Type B pancreatic cell (in vitro differentiated cells): ENCODE measurements at regions not wholly inside any gene's neighbourhood (a gene's known extent, or its start where the extent isn't known, plus 50 kb on each side); places are given as distances from the start of the nearest gene placed in this dataset.

Experiments
- DNase-seq: peaks from one replicate; pipeline ENCODE4 v3.0.0; 2021; ENCODE audit warnings: mixed read lengths; ENCODE audit not compliant: unreplicated experiment; ENCODE audit errors: extremely low spot score
- H3K27ac Mint-ChIP-seq: 2 replicates; pipeline ENCODE4 v1.8.0; 2021; ENCODE audit warnings: mild to moderate bottlenecking, mixed read lengths
- H3K27me3 Mint-ChIP-seq: 2 replicates; pipeline ENCODE4 v1.8.0; 2021; ENCODE audit warnings: mixed read lengths
- H3K36me3 Mint-ChIP-seq: 2 replicates; pipeline ENCODE4 v1.8.0; 2021; ENCODE audit warnings: mixed read lengths
- H3K4me1 Mint-ChIP-seq: one replicate; pipeline ENCODE4 v1.8.0; 2021; ENCODE audit warnings: mixed read lengths; ENCODE audit not compliant: unreplicated experiment
- H3K4me3 Mint-ChIP-seq: 2 replicates; pipeline ENCODE4 v1.8.0; 2021; ENCODE audit warnings: mild to moderate bottlenecking, mixed read lengths
- H3K9me3 Mint-ChIP-seq: 2 replicates; pipeline ENCODE4 v1.8.0; 2021; ENCODE audit warnings: mixed read lengths
- TF ChIP-seq, protein P1 (sequence below): fragments of 200-600 bp; sonication (generic); conservative IDR thresholded peaks from 2 replicates; pipeline ENCODE4 v1.5.0; 2021; ENCODE audit warnings: antibody characterized with exemption, mild to moderate bottlenecking

- H3K27me3 Mint-ChIP-seq = no peaks in the 10 kb centered on the region
- no peak overlapping the region for H3K27ac Mint-ChIP-seq
- no peaks in the 10 kb centered on the region for H3K4me1 Mint-ChIP-seq
- DNase-seq = no peak
- TF ChIP-seq, protein P1, sequence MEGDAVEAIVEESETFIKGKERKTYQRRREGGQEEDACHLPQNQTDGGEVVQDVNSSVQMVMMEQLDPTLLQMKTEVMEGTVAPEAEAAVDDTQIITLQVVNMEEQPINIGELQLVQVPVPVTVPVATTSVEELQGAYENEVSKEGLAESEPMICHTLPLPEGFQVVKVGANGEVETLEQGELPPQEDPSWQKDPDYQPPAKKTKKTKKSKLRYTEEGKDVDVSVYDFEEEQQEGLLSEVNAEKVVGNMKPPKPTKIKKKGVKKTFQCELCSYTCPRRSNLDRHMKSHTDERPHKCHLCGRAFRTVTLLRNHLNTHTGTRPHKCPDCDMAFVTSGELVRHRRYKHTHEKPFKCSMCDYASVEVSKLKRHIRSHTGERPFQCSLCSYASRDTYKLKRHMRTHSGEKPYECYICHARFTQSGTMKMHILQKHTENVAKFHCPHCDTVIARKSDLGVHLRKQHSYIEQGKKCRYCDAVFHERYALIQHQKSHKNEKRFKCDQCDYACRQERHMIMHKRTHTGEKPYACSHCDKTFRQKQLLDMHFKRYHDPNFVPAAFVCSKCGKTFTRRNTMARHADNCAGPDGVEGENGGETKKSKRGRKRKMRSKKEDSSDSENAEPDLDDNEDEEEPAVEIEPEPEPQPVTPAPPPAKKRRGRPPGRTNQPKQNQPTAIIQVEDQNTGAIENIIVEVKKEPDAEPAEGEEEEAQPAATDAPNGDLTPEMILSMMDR = no peak
- no peaks in the 10 kb centered on the region for H3K9me3 Mint-ChIP-seq
- H3K36me3 Mint-ChIP-seq = no peaks in the 10 kb centered on the region
- H3K4me3 Mint-ChIP-seq = no peak overlapping the region
Observed at GRCh38 chr12:125968413-125968812, 903.2 kb downstream of the AACS start.

DNA sequence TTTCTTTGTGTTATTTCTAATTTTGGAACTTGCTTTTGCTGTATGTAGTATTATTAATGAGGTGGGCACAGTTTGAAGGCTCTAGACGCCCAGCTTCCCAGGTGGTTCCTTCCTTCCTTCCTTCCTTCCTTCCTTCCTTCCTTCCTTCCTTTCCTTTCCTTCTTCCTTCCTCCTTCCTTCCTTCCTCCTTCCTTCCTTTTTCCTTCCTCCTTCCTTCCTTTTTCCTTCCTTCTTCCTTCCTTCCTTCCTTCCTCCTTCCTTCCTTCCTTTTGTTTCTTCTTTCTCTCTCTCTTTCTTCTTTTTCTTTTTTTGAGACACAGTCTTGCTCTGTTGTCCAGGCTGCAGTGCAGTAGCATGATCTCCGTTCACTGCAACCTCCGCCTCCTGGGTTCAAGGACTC lies 906.7 kb downstream of the AACS start:
- Mint-ChIP-seq H3K9me3 (no peaks in the 10 kb centered on the region), H3K4me1 (no peaks in the 10 kb centered on the region), H3K27me3 (peaks cover 3% of the 10 kb centered on the region), H3K4me3 (no peak overlapping the region), H3K27ac (no peak overlapping the region), H3K36me3 (no peaks in the 10 kb centered on the region)
- TF ChIP-seq, protein P1 = no peak
- DNase-seq = no peak

- TF ChIP-seq, protein P1 = no peak
- Mint-ChIP-seq H3K4me1 (peaks cover 6% of the 10 kb centered on the region), H3K27ac (no peak overlapping the region), H3K27me3 (peaks cover 7% of the 10 kb centered on the region), H3K9me3 (no peaks in the 10 kb centered on the region), H3K4me3 (no peak overlapping the region), H3K36me3 (peaks cover 3% of the 10 kb centered on the region)
- DNase-seq = no peak
Observed at GRCh38 chr12:125978286-125978685, 913.1 kb downstream of the AACS start.

GRCh38 chr12:125981610-125982253 lies 916.5 kb downstream of the AACS start:
- Mint-ChIP-seq H3K27ac (peak overlapping the region; percentile 1), H3K4me1 (peaks cover 6% of the 10 kb centered on the region), H3K36me3 (peaks cover 3% of the 10 kb centered on the region), H3K27me3 (peaks cover 19% of the 10 kb centered on the region), H3K4me3 (peak overlapping the region; percentile 42), H3K9me3 (no peaks in the 10 kb centered on the region)
- no peak for DNase-seq
- TF ChIP-seq, protein P1 = no peak

DNA sequence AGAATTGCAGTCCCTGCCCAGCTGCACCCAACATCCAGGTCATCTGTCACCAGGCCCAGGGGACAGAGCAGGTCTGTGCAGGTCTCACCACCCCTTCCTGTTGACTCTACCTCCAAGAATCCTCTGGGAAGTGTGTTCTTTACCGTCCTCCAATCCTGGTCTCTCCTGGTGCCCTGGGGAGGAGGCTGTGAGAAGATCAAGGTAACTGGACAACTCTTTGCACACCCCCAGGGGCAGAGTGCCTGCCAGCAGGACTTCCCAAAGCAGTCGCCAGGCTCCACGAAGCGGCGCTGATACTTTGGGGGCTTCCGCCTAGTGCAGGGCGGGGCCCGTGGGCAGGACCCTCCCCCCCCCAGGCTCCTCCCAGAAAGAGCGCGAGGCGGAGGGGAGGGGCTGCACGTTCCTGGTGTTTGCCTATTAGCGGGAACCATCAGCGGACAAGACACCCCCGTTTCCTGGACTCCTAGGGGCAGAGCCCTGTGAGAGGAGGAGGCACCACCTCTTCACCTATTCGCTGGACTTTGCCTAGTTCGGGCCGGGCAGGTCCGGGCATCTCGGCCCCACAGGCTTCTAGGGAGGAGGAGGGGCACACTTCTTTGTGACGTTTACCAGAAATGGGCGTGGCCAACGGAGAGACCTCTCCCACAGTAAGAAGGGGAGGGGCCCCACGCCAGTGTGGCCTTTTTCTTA lies 918.0 kb downstream of the AACS start:
- peak overlapping the region; percentile 90 for H3K27ac Mint-ChIP-seq
- peak overlapping the region; percentile 94 for H3K4me3 Mint-ChIP-seq
- peaks cover 19% of the 10 kb centered on the region for H3K27me3 Mint-ChIP-seq
- H3K9me3 Mint-ChIP-seq = no peaks in the 10 kb centered on the region
- peaks cover 6% of the 10 kb centered on the region for H3K4me1 Mint-ChIP-seq
- peak; percentile 84 for DNase-seq
- peaks cover 3% of the 10 kb centered on the region for H3K36me3 Mint-ChIP-seq
- TF ChIP-seq, protein P1 = peak; percentile 31
